HUES48 (cell line): ENCODE measurements at regions not wholly inside any gene's neighbourhood (a gene's known extent, or its start where the extent isn't known, plus 50 kb on each side); places are given as distances from the start of the nearest gene placed in this dataset.

Source experiments
- H3K27ac ChIP-seq: one replicate; pipeline ENCODE4 v1.7.0; 2013; ENCODE audit warnings: low read depth, low read length, inconsistent platforms
- H3K27me3 ChIP-seq: 2 replicates; pipeline ENCODE4 v1.6.1; 2013; ENCODE audit warnings: mild to moderate bottlenecking, low read length; ENCODE audit not compliant: control insufficient read depth, insufficient read depth
- H3K36me3 ChIP-seq: 2 replicates; pipeline ENCODE4 v1.6.1; 2013; ENCODE audit warnings: low read length; ENCODE audit not compliant: control insufficient read depth, insufficient read depth
- H3K4me1 ChIP-seq: 2 replicates; pipeline ENCODE4 v1.6.1; 2013; ENCODE audit warnings: mild to moderate bottlenecking, low read length; ENCODE audit not compliant: control insufficient read depth, insufficient read depth
- H3K4me3 ChIP-seq: 2 replicates; pipeline ENCODE4 v1.5.1; 2013; ENCODE audit warnings: mild to moderate bottlenecking, low read depth, low read length
- H3K9ac ChIP-seq: 2 replicates; pipeline ENCODE4 v1.6.1; 2013; ENCODE audit warnings: mild to moderate bottlenecking, low read depth, low read length, moderate library complexity
- H3K9me3 ChIP-seq: 2 replicates; pipeline ENCODE4 v1.6.1; 2013; ENCODE audit warnings: low read length; ENCODE audit not compliant: control insufficient read depth, insufficient read depth

GRCh38 chr18:7319161-7319560 is 88.3 kb downstream of the LRRC30 start:
- Histone ChIP-seq H3K27me3 (no peaks in the 10 kb centered on the region), H3K27ac (no peak overlapping the region), H3K9ac (no peak overlapping the region), H3K4me3 (no peak overlapping the region), H3K36me3 (no peaks in the 10 kb centered on the region), H3K4me1 (no peaks in the 10 kb centered on the region), H3K9me3 (no peaks in the 10 kb centered on the region)

GRCh38 chr18:7321831-7322230 is 90.9 kb downstream of the LRRC30 start:
- Histone ChIP-seq H3K36me3 (no peaks in the 10 kb centered on the region), H3K9ac (no peak overlapping the region), H3K27me3 (no peaks in the 10 kb centered on the region), H3K27ac (no peak overlapping the region), H3K9me3 (no peaks in the 10 kb centered on the region), H3K4me1 (no peaks in the 10 kb centered on the region), H3K4me3 (no peak overlapping the region)

- Histone ChIP-seq H3K4me1 (no peaks in the 10 kb centered on the region), H3K4me3 (no peak overlapping the region), H3K9ac (no peak overlapping the region), H3K27ac (no peak overlapping the region), H3K9me3 (no peaks in the 10 kb centered on the region), H3K36me3 (no peaks in the 10 kb centered on the region), H3K27me3 (no peaks in the 10 kb centered on the region)
These were observed 92.1 kb downstream of the LRRC30 start for GRCh38 chr18:7322817-7323485.

- H3K27ac ChIP-seq = no peak overlapping the region
- no peak overlapping the region for H3K4me3 ChIP-seq
- no peaks in the 10 kb centered on the region for H3K36me3 ChIP-seq
- no peaks in the 10 kb centered on the region for H3K27me3 ChIP-seq
- no peak overlapping the region for H3K9ac ChIP-seq
- no peaks in the 10 kb centered on the region for H3K9me3 ChIP-seq
- H3K4me1 ChIP-seq = no peaks in the 10 kb centered on the region
These were observed 94.2 kb downstream of the LRRC30 start for GRCh38 chr18:7325126-7325430.

GRCh38 chr18:7329016-7329415 is 98.1 kb downstream of the LRRC30 start:
- no peaks in the 10 kb centered on the region for H3K4me1 ChIP-seq

GRCh38 chr18:7332452-7332851 is 101.6 kb downstream of the LRRC30 start:
- no peak overlapping the region for H3K4me3 ChIP-seq
- no peak overlapping the region for H3K9ac ChIP-seq
- no peak overlapping the region for H3K27ac ChIP-seq
- no peaks in the 10 kb centered on the region for H3K27me3 ChIP-seq
- no peaks in the 10 kb centered on the region for H3K4me1 ChIP-seq
- no peaks in the 10 kb centered on the region for H3K9me3 ChIP-seq
- H3K36me3 ChIP-seq = no peaks in the 10 kb centered on the region

More at GRCh38 chr18:7329016-7329415, 98.1 kb downstream of the LRRC30 start:
- Histone ChIP-seq H3K27ac (no peak overlapping the region), H3K27me3 (no peaks in the 10 kb centered on the region), H3K9me3 (no peaks in the 10 kb centered on the region), H3K9ac (no peak overlapping the region), H3K36me3 (no peaks in the 10 kb centered on the region), H3K4me3 (no peak overlapping the region)

- H3K4me1 ChIP-seq = no peaks in the 10 kb centered on the region
These were observed 102.2 kb downstream of the LRRC30 start for GRCh38 chr18:7333025-7333562.

GRCh38 chr18:7334973-7335568 is 104.2 kb downstream of the LRRC30 start:
- Histone ChIP-seq H3K4me3 (no peak overlapping the region), H3K36me3 (no peaks in the 10 kb centered on the region), H3K9me3 (no peaks in the 10 kb centered on the region), H3K4me1 (no peaks in the 10 kb centered on the region), H3K27ac (no peak overlapping the region), H3K9ac (no peak overlapping the region), H3K27me3 (no peaks in the 10 kb centered on the region)

More at GRCh38 chr18:7333025-7333562, 102.2 kb downstream of the LRRC30 start:
- H3K4me3 ChIP-seq = no peak overlapping the region
- no peaks in the 10 kb centered on the region for H3K27me3 ChIP-seq
- no peak overlapping the region for H3K27ac ChIP-seq
- no peak overlapping the region for H3K9ac ChIP-seq
- H3K9me3 ChIP-seq = no peaks in the 10 kb centered on the region
- H3K36me3 ChIP-seq = no peaks in the 10 kb centered on the region

- H3K27ac ChIP-seq = no peak overlapping the region
- no peaks in the 10 kb centered on the region for H3K4me1 ChIP-seq
- H3K9ac ChIP-seq = no peak overlapping the region
- H3K4me3 ChIP-seq = no peak overlapping the region
- H3K36me3 ChIP-seq = no peaks in the 10 kb centered on the region
- no peaks in the 10 kb centered on the region for H3K9me3 ChIP-seq
- no peaks in the 10 kb centered on the region for H3K27me3 ChIP-seq
These were observed 105.7 kb downstream of the LRRC30 start for GRCh38 chr18:7336623-7337022.

- Histone ChIP-seq H3K9me3 (no peaks in the 10 kb centered on the region), H3K27me3 (no peaks in the 10 kb centered on the region), H3K36me3 (no peaks in the 10 kb centered on the region), H3K9ac (no peak overlapping the region), H3K4me1 (no peaks in the 10 kb centered on the region), H3K4me3 (no peak overlapping the region), H3K27ac (no peak overlapping the region)
These were observed 108.0 kb downstream of the LRRC30 start for GRCh38 chr18:7338846-7339245.

GRCh38 chr18:7341581-7342337 is 110.9 kb downstream of the LRRC30 start:
- Histone ChIP-seq H3K36me3 (no peaks in the 10 kb centered on the region), H3K9ac (no peak overlapping the region), H3K27me3 (no peaks in the 10 kb centered on the region), H3K4me1 (no peaks in the 10 kb centered on the region), H3K9me3 (no peaks in the 10 kb centered on the region), H3K4me3 (no peak overlapping the region), H3K27ac (no peak overlapping the region)
